Left ventricle myocardium inferior (tissue), 1 donor: ENCODE measurements at regions not wholly inside any gene's neighbourhood (a gene's known extent, or its start where the extent isn't known, plus 50 kb on each side); places are given as distances from the start of the nearest gene placed in this dataset.

Source experiments
- DNase-seq: peaks from one replicate; pipeline ENCODE4 v3.0.0-alpha.2; 2020
- H3K27ac ChIP-seq: fragments of 200-600 bp; replicated peaks from 2 replicates; pipeline ENCODE4 v1.8.0; 2021
- H3K27me3 ChIP-seq: fragments of 200-600 bp; 2 replicates; pipeline ENCODE4 v1.8.0; 2021; ENCODE audit warnings: low read depth
- H3K36me3 ChIP-seq: fragments of 200-600 bp; 2 replicates; pipeline ENCODE4 v1.8.0; 2021
- H3K4me1 ChIP-seq: fragments of 200-600 bp; 2 replicates; pipeline ENCODE4 v1.8.0; 2021
- H3K4me3 ChIP-seq: fragments of 200-600 bp; 2 replicates; pipeline ENCODE4 v1.8.0; 2021; ENCODE audit warnings: mild to moderate bottlenecking, moderate library complexity
- H3K9me3 ChIP-seq: fragments of 200-600 bp; replicated peaks from 2 replicates; pipeline ENCODE4 v1.8.0; 2021
- intact Hi-C: fragments of 100-400 bp; cut with micrococcal nuclease; formaldehyde crosslinking; loops from one replicate; pipeline ENCODE4 v1.11.0; 2022
- TF ChIP-seq, protein P1 (sequence below): fragments of 200-600 bp; IDR thresholded peaks from 2 replicates; pipeline ENCODE4 v1.8.0; 2021; ENCODE audit warnings: antibody characterized with exemption, mild to moderate bottlenecking, borderline replicate concordance
- donor health status: DM: no; HTN: yes; CAD: no; lungs with severe emphysema.

DNA sequence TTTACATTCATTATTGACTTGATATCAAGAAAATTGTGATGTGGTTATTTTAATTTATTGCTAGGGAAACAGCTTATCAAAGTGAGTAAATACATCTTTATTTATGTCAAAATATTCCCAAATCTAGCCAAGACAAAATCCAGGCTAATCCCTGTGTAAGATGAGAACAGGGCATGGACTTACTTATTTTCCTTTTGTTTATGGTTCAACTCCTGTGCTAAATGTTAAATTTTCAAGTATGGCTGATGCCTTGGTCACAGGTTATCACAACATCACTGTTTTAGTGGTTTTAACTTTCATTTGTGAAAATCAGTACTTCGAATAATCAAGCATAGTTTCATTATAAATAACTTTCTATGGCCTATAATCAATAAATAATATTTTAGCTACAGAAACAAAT is 657.0 kb upstream of the SYT4 start:
- Histone ChIP-seq H3K36me3 (no peaks in the 10 kb centered on the region), H3K4me3 (no peak overlapping the region), H3K27ac (no peak overlapping the region), H3K27me3 (no peaks in the 10 kb centered on the region), H3K9me3 (no peaks in the 10 kb centered on the region), H3K4me1 (no peaks in the 10 kb centered on the region)
- no peak for DNase-seq
- intact Hi-C loops = no loop called here
- TF ChIP-seq, protein P1, sequence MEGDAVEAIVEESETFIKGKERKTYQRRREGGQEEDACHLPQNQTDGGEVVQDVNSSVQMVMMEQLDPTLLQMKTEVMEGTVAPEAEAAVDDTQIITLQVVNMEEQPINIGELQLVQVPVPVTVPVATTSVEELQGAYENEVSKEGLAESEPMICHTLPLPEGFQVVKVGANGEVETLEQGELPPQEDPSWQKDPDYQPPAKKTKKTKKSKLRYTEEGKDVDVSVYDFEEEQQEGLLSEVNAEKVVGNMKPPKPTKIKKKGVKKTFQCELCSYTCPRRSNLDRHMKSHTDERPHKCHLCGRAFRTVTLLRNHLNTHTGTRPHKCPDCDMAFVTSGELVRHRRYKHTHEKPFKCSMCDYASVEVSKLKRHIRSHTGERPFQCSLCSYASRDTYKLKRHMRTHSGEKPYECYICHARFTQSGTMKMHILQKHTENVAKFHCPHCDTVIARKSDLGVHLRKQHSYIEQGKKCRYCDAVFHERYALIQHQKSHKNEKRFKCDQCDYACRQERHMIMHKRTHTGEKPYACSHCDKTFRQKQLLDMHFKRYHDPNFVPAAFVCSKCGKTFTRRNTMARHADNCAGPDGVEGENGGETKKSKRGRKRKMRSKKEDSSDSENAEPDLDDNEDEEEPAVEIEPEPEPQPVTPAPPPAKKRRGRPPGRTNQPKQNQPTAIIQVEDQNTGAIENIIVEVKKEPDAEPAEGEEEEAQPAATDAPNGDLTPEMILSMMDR = no peak

DNA sequence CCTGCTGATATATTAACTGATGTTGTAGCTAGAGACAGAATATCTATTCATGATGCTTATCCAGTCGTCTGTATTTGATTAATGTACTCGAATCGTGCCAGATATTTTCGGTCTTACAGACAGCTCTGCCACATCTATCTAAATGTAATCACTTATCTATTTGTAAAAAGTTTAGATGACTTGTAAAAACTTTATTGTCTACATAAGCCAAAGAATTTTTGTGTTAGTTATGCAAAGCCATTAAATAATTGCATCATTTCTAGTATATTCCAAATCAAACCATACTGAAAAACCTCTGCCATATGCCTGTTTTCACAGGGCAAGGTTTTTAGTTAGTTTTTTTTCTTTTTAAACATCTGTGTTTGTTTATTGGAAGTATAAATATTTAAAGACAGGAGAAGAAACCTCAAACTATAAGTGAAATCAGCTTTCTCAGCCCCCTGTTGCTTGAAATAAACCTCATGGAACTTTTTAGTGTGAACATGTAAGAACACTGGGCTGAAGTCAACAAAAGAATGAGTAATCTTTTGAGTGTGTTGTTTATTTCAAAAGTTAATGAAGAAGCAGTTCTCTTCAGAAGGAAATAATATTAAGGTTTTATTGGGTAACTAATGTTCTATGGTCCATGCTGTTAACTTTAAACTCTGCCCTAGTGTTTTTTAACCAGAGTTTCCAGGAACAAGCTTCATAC is 657.6 kb upstream of the SYT4 start:
- Histone ChIP-seq H3K27ac (no peak overlapping the region), H3K27me3 (no peaks in the 10 kb centered on the region), H3K4me3 (no peak overlapping the region), H3K4me1 (no peaks in the 10 kb centered on the region), H3K36me3 (no peaks in the 10 kb centered on the region), H3K9me3 (no peaks in the 10 kb centered on the region)
- TF ChIP-seq, protein P1 = no peak
- intact Hi-C loops = no loop called here
- DNase-seq = no peak

GRCh38 chr18:43936176-43936575 is 658.9 kb upstream of the SYT4 start:
- no peak overlapping the region for H3K4me3 ChIP-seq
- TF ChIP-seq, protein P1 = no peak
- no peaks in the 10 kb centered on the region for H3K27me3 ChIP-seq
- H3K9me3 ChIP-seq = no peaks in the 10 kb centered on the region
- no peak overlapping the region for H3K27ac ChIP-seq
- H3K36me3 ChIP-seq = no peaks in the 10 kb centered on the region
- DNase-seq = no peak
- H3K4me1 ChIP-seq = no peaks in the 10 kb centered on the region
- intact Hi-C loops = no loop called here

- Histone ChIP-seq H3K9me3 (peaks cover 10% of the 10 kb centered on the region), H3K4me3 (no peak overlapping the region), H3K36me3 (no peaks in the 10 kb centered on the region), H3K27ac (no peak overlapping the region), H3K27me3 (no peaks in the 10 kb centered on the region), H3K4me1 (no peaks in the 10 kb centered on the region)
- intact Hi-C loops = no loop called here
- TF ChIP-seq, protein P1 = no peak
- no peak for DNase-seq
These were observed 672.0 kb upstream of the SYT4 start for GRCh38 chr18:43949291-43949690.

- DNase-seq = no peak
- Histone ChIP-seq H3K27ac (no peak overlapping the region), H3K9me3 (peaks cover 10% of the 10 kb centered on the region), H3K4me1 (no peaks in the 10 kb centered on the region), H3K4me3 (no peak overlapping the region), H3K36me3 (no peaks in the 10 kb centered on the region), H3K27me3 (no peaks in the 10 kb centered on the region)
- intact Hi-C loops = no loop called here
- TF ChIP-seq, protein P1 = no peak
These were observed 672.8 kb upstream of the SYT4 start for GRCh38 chr18:43950062-43950461.
